SH-SY5Y (cell line): ENCODE measurements at regions not wholly inside any gene's neighbourhood (a gene's known extent, or its start where the extent isn't known, plus 50 kb on each side); places are given as distances from the start of the nearest gene placed in this dataset.

Source experiments
- GATA2 ChIP-seq: IDR thresholded peaks from 2 replicates; pipeline ENCODE4 v1.6.1; 2011; ENCODE audit warnings: mild to moderate bottlenecking, low read depth, low read length
- GATA3 ChIP-seq: IDR thresholded peaks from 2 replicates; pipeline ENCODE4 v1.6.1; 2011; ENCODE audit warnings: low read depth, mild to moderate bottlenecking, low read length, moderate library complexity

DNA sequence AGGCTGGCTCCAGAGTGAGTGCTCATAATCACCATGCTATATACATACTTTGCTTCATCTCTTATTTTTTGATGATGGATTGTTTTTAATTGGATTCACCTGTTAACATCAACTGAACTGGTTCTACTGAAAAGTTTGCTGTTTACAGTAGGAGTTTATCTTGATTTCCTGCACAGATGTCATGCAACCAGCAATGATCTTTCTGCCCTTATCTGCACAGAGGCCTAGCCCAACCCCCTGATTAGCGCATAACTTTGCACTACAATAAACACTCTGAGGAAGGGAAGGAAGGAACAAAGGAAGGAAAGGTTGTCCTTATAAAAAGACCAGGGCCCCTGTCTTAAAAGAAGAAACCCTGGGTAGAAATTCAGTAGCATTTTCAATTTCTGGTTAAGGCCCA is 152.9 kb downstream of the RGS9 start:
- no peak for TF ChIP-seq GATA2
- no peak for TF ChIP-seq GATA3
